H9 (cell line): ENCODE measurements at regions not wholly inside any gene's neighbourhood (a gene's known extent, or its start where the extent isn't known, plus 50 kb on each side); places are given as distances from the start of the nearest gene placed in this dataset.

Experiments
- DNase-seq: peaks from one replicate; pipeline ENCODE4 v3.0.0-alpha.2; 2017
- H2AFZ ChIP-seq: one replicate; pipeline ENCODE4 v1.6.1; 2013; ENCODE audit warnings: mild to moderate bottlenecking, low read length, control low read depth, moderate library complexity
- H2AK5ac ChIP-seq: 2 replicates; pipeline ENCODE4 v1.6.1; 2013; ENCODE audit warnings: low read length, control low read depth, mixed read lengths; ENCODE audit not compliant: insufficient read length
- H2BK120ac ChIP-seq: one replicate; pipeline ENCODE4 v1.6.1; 2013; ENCODE audit warnings: low read depth, mild to moderate bottlenecking, low read length, control low read depth, inconsistent platforms; ENCODE audit not compliant: poor library complexity, severe bottlenecking
- H2BK12ac ChIP-seq: 2 replicates; pipeline ENCODE4 v1.6.1; 2013; ENCODE audit warnings: low read length, control low read depth, mixed read lengths, low read depth; ENCODE audit not compliant: insufficient read length
- H2BK15ac ChIP-seq: 2 replicates; pipeline ENCODE4 v1.6.1; 2013; ENCODE audit warnings: low read depth, low read length, control low read depth
- H2BK20ac ChIP-seq: one replicate; pipeline ENCODE4 v1.6.1; 2013; ENCODE audit warnings: low read depth, mild to moderate bottlenecking, low read length, control low read depth, inconsistent platforms; ENCODE audit not compliant: poor library complexity, severe bottlenecking
- H2BK5ac ChIP-seq: 2 replicates; pipeline ENCODE4 v1.6.1; 2013; ENCODE audit warnings: low read length, control low read depth, mixed read lengths; ENCODE audit not compliant: insufficient read length
- H3K14ac ChIP-seq: 2 replicates; pipeline ENCODE4 v1.6.1; 2013; ENCODE audit warnings: low read length, control low read depth; ENCODE audit not compliant: insufficient read depth
- H3K18ac ChIP-seq: 2 replicates; pipeline ENCODE4 v1.6.1; 2013; ENCODE audit warnings: low read depth, mild to moderate bottlenecking, mixed read lengths, low read length, control low read depth; ENCODE audit not compliant: insufficient read length
- H3K23ac ChIP-seq: 2 replicates; pipeline ENCODE4 v1.6.1; 2013; ENCODE audit warnings: low read length, control low read depth, mixed read lengths, low read depth; ENCODE audit not compliant: insufficient read length
- H3K23me2 ChIP-seq: 2 replicates; pipeline ENCODE4 v1.6.1; 2013; ENCODE audit warnings: low read depth, mild to moderate bottlenecking, mixed read lengths, low read length, control low read depth; ENCODE audit not compliant: insufficient read length, poor library complexity, severe bottlenecking
- H3K27ac ChIP-seq: 2 replicates; pipeline ENCODE4 v1.5.1; 2013; ENCODE audit warnings: low read length, control low read depth, mixed read lengths, low read depth; ENCODE audit not compliant: insufficient read length
- H3K27me3 ChIP-seq: 2 replicates; pipeline ENCODE4 v1.6.1; 2013; ENCODE audit warnings: low read length, control low read depth, inconsistent platforms; ENCODE audit not compliant: insufficient read depth
- H3K4ac ChIP-seq: 2 replicates; pipeline ENCODE4 v1.6.1; 2013; ENCODE audit warnings: low read depth, mild to moderate bottlenecking, control low read depth, inconsistent platforms, low read length, moderate library complexity
- H3K4me1 ChIP-seq: 2 replicates; pipeline ENCODE4 v1.6.1; 2013; ENCODE audit warnings: low read length, control low read depth, inconsistent platforms; ENCODE audit not compliant: insufficient read depth
- H3K4me2 ChIP-seq: 2 replicates; pipeline ENCODE4 v1.6.1; 2013; ENCODE audit warnings: low read length, control low read depth, mixed read lengths; ENCODE audit not compliant: insufficient read length, insufficient read depth
- H3K56ac ChIP-seq: 2 replicates; pipeline ENCODE4 v1.6.1; 2013; ENCODE audit warnings: low read depth, mild to moderate bottlenecking, mixed read lengths, low read length, control low read depth; ENCODE audit not compliant: insufficient read length
- H3K79me1 ChIP-seq: 2 replicates; pipeline ENCODE4 v1.6.1; 2013; ENCODE audit warnings: low read depth, mild to moderate bottlenecking, moderate library complexity, low read length, control low read depth, inconsistent platforms; ENCODE audit not compliant: insufficient read depth, poor library complexity, severe bottlenecking
- H3K79me2 ChIP-seq: 2 replicates; pipeline ENCODE4 v1.6.1; 2013; ENCODE audit warnings: low read length, control low read depth, inconsistent platforms; ENCODE audit not compliant: insufficient read depth
- H3K9ac ChIP-seq: 2 replicates; pipeline ENCODE4 v1.6.1; 2013; ENCODE audit warnings: low read length, control low read depth, mixed read lengths; ENCODE audit not compliant: insufficient read length; ENCODE audit errors: extremely low read depth
- H3K9me3 ChIP-seq: one replicate; pipeline ENCODE4 v1.6.1; 2013; ENCODE audit warnings: low read depth, low read length, inconsistent platforms; ENCODE audit not compliant: control insufficient read depth
- H3T11ph ChIP-seq: one replicate; pipeline ENCODE4 v1.6.1; 2013; ENCODE audit warnings: mild to moderate bottlenecking, low read length, control low read depth, inconsistent platforms
- H4K20me1 ChIP-seq: one replicate; pipeline ENCODE4 v1.6.1; 2013; ENCODE audit not compliant: control insufficient read depth, insufficient read length, insufficient read depth
- H4K5ac ChIP-seq: 2 replicates; pipeline ENCODE4 v1.6.1; 2013; ENCODE audit warnings: low read depth, mild to moderate bottlenecking, mixed read lengths, low read length, control low read depth; ENCODE audit not compliant: insufficient read length
- H4K8ac ChIP-seq: replicated peaks from 2 replicates; pipeline ENCODE4 v1.6.1; 2013; ENCODE audit warnings: low read length, control low read depth, mixed read lengths, low read depth; ENCODE audit not compliant: insufficient read length
- H4K91ac ChIP-seq: 2 replicates; pipeline ENCODE4 v1.6.1; 2013; ENCODE audit warnings: low read depth, mild to moderate bottlenecking, moderate library complexity, mixed read lengths, low read length, control low read depth; ENCODE audit not compliant: insufficient read length
- H3K27ac Mint-ChIP-seq, 3 experiments: 2 replicates in 2 of 3; 3 replicates in 1 of 3; pipeline ENCODE4 v1.8.0; 2020 to 2021; ENCODE audit warnings: mixed read lengths in 3 of 3, mild to moderate bottlenecking in 1 of 3, moderate library complexity in 1 of 3
- H3K27me3 Mint-ChIP-seq: 2 replicates; pipeline ENCODE4 v1.8.0; 2021; ENCODE audit warnings: low read depth, mild to moderate bottlenecking, moderate library complexity, mixed read lengths
- H3K36me3 Mint-ChIP-seq, 3 experiments: 2 replicates in 2 of 3; 3 replicates in 1 of 3; pipeline ENCODE4 v1.8.0; 2020 to 2021; ENCODE audit warnings: low read depth in 3 of 3, mixed read lengths in 3 of 3; ENCODE audit not compliant: insufficient read depth in 1 of 3
- H3K4me1 Mint-ChIP-seq, 2 experiments: 2 replicates each; pipeline ENCODE4 v1.8.0; 2020; ENCODE audit warnings: mixed read lengths in 2 of 2
- H3K4me3 Mint-ChIP-seq, 2 experiments: 2 replicates in 1 of 2; 3 replicates in 1 of 2; pipeline ENCODE4 v1.8.0; 2020 to 2021; ENCODE audit warnings: mild to moderate bottlenecking in 2 of 2, mixed read lengths in 2 of 2, moderate library complexity in 1 of 2
- H3K9me3 Mint-ChIP-seq, 2 experiments: 2 replicates in 1 of 2; 3 replicates in 1 of 2; pipeline ENCODE4 v1.8.0; 2020; ENCODE audit warnings: mild to moderate bottlenecking in 2 of 2, mixed read lengths in 2 of 2, moderate library complexity in 1 of 2
- TF ChIP-seq, protein P1 (sequence below): fragments of 200-600 bp; sonication (generic); conservative IDR thresholded peaks from 3 replicates; pipeline ENCODE4 v1.8.0; 2021; ENCODE audit warnings: antibody characterized with exemption, mild to moderate bottlenecking

DNA sequence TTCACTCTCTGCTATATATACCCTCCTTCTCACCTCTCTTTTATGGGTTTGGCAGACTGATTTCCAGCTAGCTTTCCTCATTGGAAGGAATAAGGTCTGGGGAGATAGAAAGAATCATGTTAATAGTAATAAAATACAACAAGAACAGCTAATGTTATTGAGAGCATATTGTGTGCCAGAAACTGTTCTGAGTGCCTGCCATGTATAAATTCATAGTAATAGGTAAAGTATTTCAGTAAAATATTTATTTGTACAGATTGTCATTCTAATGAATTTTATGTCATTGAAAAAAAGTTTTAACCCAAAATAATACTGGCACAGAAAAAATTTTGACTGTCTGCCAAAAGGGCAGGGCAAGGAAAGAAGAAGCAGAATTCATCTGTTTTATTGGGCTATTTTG, 834.9 kb upstream of the ZNF608 start:
- TF ChIP-seq, protein P1, sequence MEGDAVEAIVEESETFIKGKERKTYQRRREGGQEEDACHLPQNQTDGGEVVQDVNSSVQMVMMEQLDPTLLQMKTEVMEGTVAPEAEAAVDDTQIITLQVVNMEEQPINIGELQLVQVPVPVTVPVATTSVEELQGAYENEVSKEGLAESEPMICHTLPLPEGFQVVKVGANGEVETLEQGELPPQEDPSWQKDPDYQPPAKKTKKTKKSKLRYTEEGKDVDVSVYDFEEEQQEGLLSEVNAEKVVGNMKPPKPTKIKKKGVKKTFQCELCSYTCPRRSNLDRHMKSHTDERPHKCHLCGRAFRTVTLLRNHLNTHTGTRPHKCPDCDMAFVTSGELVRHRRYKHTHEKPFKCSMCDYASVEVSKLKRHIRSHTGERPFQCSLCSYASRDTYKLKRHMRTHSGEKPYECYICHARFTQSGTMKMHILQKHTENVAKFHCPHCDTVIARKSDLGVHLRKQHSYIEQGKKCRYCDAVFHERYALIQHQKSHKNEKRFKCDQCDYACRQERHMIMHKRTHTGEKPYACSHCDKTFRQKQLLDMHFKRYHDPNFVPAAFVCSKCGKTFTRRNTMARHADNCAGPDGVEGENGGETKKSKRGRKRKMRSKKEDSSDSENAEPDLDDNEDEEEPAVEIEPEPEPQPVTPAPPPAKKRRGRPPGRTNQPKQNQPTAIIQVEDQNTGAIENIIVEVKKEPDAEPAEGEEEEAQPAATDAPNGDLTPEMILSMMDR: no peak
- Histone ChIP-seq H2BK15ac (no peak overlapping the region), H2BK120ac (no peak overlapping the region), H4K8ac (no peak overlapping the region), H3K4me2 (no peak overlapping the region), H3K56ac (no peak overlapping the region), H3K23ac (no peak overlapping the region), H3K23me2 (no peaks in the 10 kb centered on the region), H2AK5ac (no peak overlapping the region), H3T11ph (no peak overlapping the region), H3K14ac (no peak overlapping the region), H3K79me2 (no peaks in the 10 kb centered on the region), H3K9me3 (peaks cover 9% of the 10 kb centered on the region), H4K5ac (no peak overlapping the region), H4K20me1 (no peaks in the 10 kb centered on the region), H3K9ac (no peak overlapping the region), H3K4me1 (no peaks in the 10 kb centered on the region), H2BK5ac (no peak overlapping the region), H4K91ac (no peak overlapping the region), H2BK12ac (no peak overlapping the region), H3K27ac (no peak overlapping the region), H3K27me3 (no peaks in the 10 kb centered on the region), H2BK20ac (no peak overlapping the region), H3K18ac (no peak overlapping the region), H2AFZ (no peak overlapping the region), H3K4ac (no peak overlapping the region), H3K79me1 (no peaks in the 10 kb centered on the region)
- no peaks in the 10 kb centered on the region for H3K27me3 Mint-ChIP-seq
- H3K27ac Mint-ChIP-seq: no peak overlapping the region
- peaks cover 10 to 11% of the 10 kb centered on the region in 2 experiments; a peak in 3 of 4 replicates for H3K4me1 Mint-ChIP-seq
- peaks cover 2 to 5% of the 10 kb centered on the region in 2 experiments; a peak in 3 of 5 replicates for H3K9me3 Mint-ChIP-seq
- H3K36me3 Mint-ChIP-seq: peaks cover 0 to 14% (median 2%) of the 10 kb centered on the region in 3 experiments; a peak in 3 of 7 replicates
- no peak overlapping the region for H3K4me3 Mint-ChIP-seq
- no peak for DNase-seq
